ENCODE measurements at regions not wholly inside any gene's neighbourhood (a gene's known extent, or its start where the extent isn't known, plus 50 kb on each side); places are given as distances from the start of the nearest gene placed in this dataset.

DNA sequence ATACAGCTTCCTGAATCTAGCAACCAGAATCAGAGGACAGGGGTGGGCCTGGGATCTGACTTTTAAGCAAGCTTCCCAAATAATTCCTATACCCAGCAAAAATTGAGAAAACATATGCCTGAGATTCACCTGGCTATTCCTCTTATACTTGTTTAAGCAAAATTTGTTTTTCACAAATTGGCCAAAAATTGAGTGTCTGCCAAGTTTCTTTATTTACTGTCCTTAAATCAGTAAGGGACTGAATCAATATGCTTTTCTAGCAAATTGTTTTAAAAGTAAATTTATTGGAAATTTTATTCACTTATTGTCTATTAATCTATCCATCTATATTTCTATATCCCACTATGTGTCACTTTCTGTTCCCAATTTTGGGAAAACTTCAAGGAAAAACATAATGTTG, 337.0 kb upstream of the ZNF804A start:
- H3K4me1 ChIP-seq: no peaks in the 10 kb centered on the region
- no peaks in the 10 kb centered on the region for H3K9me3 ChIP-seq
- no peaks in the 10 kb centered on the region for H3K36me3 ChIP-seq
- TF ChIP-seq POLR2AphosphoS5 (IDR thresholded peaks at IDR 0.05): no peak
- TF ChIP-seq, protein P1, sequence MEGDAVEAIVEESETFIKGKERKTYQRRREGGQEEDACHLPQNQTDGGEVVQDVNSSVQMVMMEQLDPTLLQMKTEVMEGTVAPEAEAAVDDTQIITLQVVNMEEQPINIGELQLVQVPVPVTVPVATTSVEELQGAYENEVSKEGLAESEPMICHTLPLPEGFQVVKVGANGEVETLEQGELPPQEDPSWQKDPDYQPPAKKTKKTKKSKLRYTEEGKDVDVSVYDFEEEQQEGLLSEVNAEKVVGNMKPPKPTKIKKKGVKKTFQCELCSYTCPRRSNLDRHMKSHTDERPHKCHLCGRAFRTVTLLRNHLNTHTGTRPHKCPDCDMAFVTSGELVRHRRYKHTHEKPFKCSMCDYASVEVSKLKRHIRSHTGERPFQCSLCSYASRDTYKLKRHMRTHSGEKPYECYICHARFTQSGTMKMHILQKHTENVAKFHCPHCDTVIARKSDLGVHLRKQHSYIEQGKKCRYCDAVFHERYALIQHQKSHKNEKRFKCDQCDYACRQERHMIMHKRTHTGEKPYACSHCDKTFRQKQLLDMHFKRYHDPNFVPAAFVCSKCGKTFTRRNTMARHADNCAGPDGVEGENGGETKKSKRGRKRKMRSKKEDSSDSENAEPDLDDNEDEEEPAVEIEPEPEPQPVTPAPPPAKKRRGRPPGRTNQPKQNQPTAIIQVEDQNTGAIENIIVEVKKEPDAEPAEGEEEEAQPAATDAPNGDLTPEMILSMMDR (IDR thresholded peaks at IDR 0.05): no peak
- TF ChIP-seq EP300 (IDR thresholded peaks at IDR 0.05): no peak
- TF ChIP-seq POLR2A (IDR thresholded peaks at IDR 0.05): no peak
- no peak overlapping the region for H3K4me3 ChIP-seq
- DNase-seq: no peak
- intact Hi-C loops (cut with DNase I; ENCODE audit: low total_unique reads): no loop called here
- no peak overlapping the region for H3K27ac ChIP-seq
- no peaks in the 10 kb centered on the region for H3K27me3 ChIP-seq

DNA sequence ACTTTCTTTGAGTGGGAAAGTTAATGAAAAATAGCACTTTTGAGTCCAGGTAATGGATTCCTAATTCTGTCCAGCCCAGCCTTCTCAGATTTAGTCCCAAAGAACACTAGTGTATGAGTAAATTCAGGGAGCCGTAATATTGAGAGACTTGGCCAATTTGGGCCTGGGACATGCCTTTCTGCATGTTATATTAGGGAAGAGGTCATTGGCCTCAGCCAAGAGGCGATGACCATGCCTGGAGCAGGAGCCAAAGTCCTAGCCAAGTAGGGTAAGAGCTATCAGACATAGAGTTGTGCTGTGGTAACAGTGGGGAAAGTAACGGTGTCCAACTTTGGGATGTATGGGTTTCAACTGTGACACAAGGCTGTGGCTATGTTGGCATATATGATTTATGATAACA, 336.5 kb upstream of the ZNF804A start:
- Histone ChIP-seq H3K4me1 (no peaks in the 10 kb centered on the region), H3K4me3 (no peak overlapping the region), H3K36me3 (no peaks in the 10 kb centered on the region), H3K27me3 (no peaks in the 10 kb centered on the region), H3K27ac (no peak overlapping the region), H3K9me3 (no peaks in the 10 kb centered on the region)
- TF ChIP-seq POLR2AphosphoS5 (IDR thresholded peaks at IDR 0.05) (no peak), EP300 (IDR thresholded peaks at IDR 0.05) (no peak), POLR2A (IDR thresholded peaks at IDR 0.05) (no peak)
- TF ChIP-seq, protein P1 (IDR thresholded peaks at IDR 0.05): no peak
- intact Hi-C loops (cut with DNase I; ENCODE audit: low total_unique reads): no loop called here
- 62 to 86% (median 81%) methylated on average over 3 of the region's 3 CpGs for WGBS, 5 donors
- DNase-seq: no peak

DNA sequence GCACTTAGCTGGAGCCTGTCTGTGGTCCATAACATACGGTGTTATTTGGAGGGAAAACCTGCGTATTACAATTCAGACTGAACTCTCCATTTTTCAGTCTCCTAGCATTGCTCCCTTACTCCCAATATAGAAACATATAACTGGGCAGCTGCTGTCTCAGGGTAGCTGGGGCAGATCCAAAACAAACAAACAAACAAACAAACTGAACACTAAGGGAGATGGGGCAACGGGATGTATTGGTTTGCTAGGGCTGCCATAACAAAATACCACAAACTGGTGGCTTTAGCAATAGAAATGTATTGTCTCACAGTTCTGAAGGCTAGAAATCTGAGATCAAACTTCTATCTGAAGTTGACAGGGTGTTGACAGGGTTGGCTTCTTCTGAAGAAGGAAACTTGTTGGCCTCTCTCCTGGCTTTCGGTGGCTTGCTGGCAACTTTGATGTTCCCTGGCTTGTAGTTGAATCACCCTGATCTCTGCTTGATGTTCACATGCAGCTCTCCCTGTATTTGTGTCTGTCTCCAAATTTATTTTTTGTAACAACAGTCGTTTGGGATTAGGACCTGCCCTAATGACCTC, 329.3 kb upstream of the ZNF804A start:
- Histone ChIP-seq H3K4me3 (no peak overlapping the region), H3K27ac (no peak overlapping the region), H3K9me3 (no peaks in the 10 kb centered on the region), H3K36me3 (no peaks in the 10 kb centered on the region), H3K27me3 (no peaks in the 10 kb centered on the region), H3K4me1 (no peaks in the 10 kb centered on the region)
- no peak for DNase-seq
- intact Hi-C loops (cut with DNase I; ENCODE audit: low total_unique reads): no loop called here
- 64 to 78% (median 71%) methylated on average over 5 of the region's 5 CpGs for WGBS, 5 donors
- TF ChIP-seq POLR2A (IDR thresholded peaks at IDR 0.05) (no peak), EP300 (IDR thresholded peaks at IDR 0.05) (no peak), POLR2AphosphoS5 (IDR thresholded peaks at IDR 0.05) (no peak)
- TF ChIP-seq, protein P1 (IDR thresholded peaks at IDR 0.05): no peak

DNA sequence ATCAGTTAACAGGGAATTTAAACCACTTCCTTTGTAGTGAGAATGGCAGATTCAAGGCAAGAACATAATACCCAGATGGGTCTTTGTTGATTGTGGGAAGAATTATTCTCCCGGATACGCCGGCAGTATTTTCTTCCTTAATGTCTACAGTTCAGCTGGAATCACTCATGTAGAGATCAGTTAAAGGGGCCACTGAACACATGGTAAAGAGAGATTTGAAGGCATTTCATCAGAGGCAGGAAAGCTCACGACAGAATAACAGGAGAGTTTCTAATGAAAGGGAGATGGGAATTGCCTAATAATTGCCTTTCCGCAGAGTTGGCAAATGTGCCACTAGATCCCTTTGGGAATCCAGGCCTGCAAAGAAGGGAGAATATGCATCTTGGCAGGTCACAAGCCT, 327.7 kb upstream of the ZNF804A start:
- no peaks in the 10 kb centered on the region for H3K36me3 ChIP-seq
- H3K4me3 ChIP-seq: no peak overlapping the region
- peak in 1 of 2 donors; percentile 3 for DNase-seq
- intact Hi-C loops (cut with DNase I; ENCODE audit: low total_unique reads): no loop called here
- no peaks in the 10 kb centered on the region for H3K27me3 ChIP-seq
- no peaks in the 10 kb centered on the region for H3K4me1 ChIP-seq
- H3K27ac ChIP-seq: no peak overlapping the region
- WGBS, 5 donors: 68 to 84% (median 73%) methylated on average over 5 of the region's 5 CpGs
- no peaks in the 10 kb centered on the region for H3K9me3 ChIP-seq
- TF ChIP-seq POLR2A (IDR thresholded peaks at IDR 0.05) (no peak), EP300 (IDR thresholded peaks at IDR 0.05) (no peak), POLR2AphosphoS5 (IDR thresholded peaks at IDR 0.05) (no peak)
- TF ChIP-seq, protein P1 (IDR thresholded peaks at IDR 0.05): no peak
